ENCODE measurements at regions not wholly inside any gene's neighbourhood (a gene's known extent, or its start where the extent isn't known, plus 50 kb on each side); places are given as distances from the start of the nearest gene placed in this dataset.

DNA sequence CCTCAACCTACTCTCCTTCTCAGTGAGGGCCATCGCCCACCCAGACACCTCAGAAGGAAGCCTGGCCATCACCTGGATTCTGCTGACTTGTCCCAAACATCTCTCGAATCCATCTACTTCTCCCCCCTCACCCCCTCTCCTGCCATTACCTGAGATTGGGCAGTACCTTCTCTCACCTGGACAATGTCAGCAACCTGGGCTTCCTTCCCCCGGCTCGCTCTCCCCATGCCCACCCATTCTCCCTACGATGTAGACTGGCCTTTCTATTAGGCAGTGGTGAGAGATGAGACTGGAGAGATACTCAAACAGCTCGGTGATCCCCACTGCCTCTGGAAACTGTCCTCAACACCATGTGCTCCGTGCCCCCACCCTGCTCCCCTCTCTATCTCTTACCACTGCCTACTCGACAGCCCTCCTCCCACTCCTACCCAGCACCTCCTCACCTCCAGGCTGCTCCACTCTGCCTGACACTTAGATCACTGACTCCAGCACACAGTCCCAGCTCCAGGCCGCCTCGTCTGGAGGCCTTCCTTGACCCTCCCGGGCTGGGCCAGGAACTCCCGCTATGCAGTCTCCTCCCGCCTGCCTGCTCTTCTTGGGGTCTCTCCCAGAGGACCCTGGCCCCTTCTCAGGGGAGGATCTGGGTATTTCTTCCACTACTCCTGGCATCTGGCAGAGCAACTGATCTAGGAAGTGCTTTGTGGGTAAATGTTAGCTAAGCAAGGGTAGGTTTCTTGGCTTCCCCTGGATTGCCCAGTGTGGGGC, 235.8 kb upstream of the NLRP1 start:
- H3K4me3 ChIP-seq (ENCODE audit: low read length) = no peak overlapping the region
- WGBS = 56% methylated on average over 13 of the region's 13 CpGs
- ATAC-seq (no peak), DNase-seq (no peak)
- H3K9me3 ChIP-seq (ENCODE audit: control insufficient read depth, low read length) = no peaks in the 10 kb centered on the region
- H3K27me3 ChIP-seq (ENCODE audit: control insufficient read depth, insufficient read depth) = no peaks in the 10 kb centered on the region
- H3K27ac ChIP-seq (ENCODE audit: low read length) = no peak overlapping the region
- no peaks in the 10 kb centered on the region for H3K4me1 ChIP-seq (ENCODE audit: control insufficient read depth, insufficient read depth, low read length)
- intact Hi-C loops (cut with DNase I) = no loop called here

DNA sequence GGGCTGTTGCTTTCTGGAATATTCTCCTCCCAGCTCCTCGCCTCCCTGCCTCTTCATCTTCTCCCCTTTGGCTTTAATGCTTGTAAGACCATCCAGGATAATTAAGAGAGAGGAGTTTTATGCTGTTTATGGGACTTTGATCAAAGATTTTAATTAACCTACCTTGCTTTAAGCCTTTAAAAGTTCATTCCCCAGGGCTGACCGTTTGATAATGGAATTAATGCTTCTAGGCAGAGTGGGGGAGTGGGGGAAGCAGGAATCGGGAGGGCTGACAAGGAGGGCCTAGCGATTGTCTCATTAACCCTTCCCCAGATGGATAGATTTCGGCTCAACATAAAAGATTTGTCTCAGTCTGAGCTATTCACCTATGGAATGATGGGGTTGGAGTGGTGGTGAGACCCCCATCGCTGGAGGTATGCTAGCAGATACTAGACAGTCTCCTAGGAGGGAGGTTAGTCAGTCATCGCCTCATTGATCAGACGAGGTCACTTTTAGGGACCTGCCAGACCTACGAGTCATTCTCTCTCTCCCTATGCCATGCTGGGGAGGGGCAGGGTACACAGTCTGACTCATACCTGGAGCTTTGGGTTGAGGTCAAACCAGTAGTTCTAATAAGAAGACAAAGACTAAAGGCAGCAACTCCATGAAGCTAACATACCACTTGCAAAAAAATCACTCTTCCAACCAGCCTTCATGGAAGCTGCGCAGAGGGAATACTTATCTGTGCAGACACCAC, 236.6 kb upstream of the NLRP1 start:
- DNase-seq = no peak
- Histone ChIP-seq H3K27me3 (ENCODE audit: control insufficient read depth, insufficient read depth) (no peaks in the 10 kb centered on the region), H3K4me1 (ENCODE audit: control insufficient read depth, insufficient read depth, low read length) (no peaks in the 10 kb centered on the region), H3K4me3 (ENCODE audit: low read length) (no peak overlapping the region), H3K27ac (ENCODE audit: low read length) (no peak overlapping the region), H3K9me3 (ENCODE audit: control insufficient read depth, low read length) (no peaks in the 10 kb centered on the region)
- ATAC-seq = no peak
- intact Hi-C loops (cut with DNase I) = no loop called here
- 70% methylated on average over 10 of the region's 10 CpGs for WGBS

DNA sequence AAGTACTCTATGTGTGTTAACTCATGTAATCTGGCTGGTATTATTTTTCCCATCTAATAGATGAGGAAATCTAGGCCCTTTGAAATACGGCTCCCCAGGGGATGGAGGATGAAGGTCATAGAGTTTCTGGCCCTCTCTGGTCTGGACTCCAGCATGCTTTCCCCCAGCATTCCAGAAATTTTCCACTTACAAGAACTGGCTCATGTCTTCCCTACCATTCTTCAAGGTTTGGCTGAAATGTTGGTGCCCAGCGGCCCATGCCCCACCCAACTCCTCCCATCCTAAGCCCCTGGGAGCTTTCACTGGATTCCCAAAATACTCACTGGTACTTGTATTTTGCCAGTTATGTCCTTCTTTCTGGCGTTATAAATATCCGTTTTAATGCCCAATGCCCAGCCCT, 237.5 kb upstream of the NLRP1 start:
- intact Hi-C loops (cut with DNase I) = no loop called here
- Histone ChIP-seq H3K9me3 (ENCODE audit: control insufficient read depth, low read length) (no peaks in the 10 kb centered on the region), H3K27me3 (ENCODE audit: control insufficient read depth, insufficient read depth) (no peaks in the 10 kb centered on the region), H3K4me1 (ENCODE audit: control insufficient read depth, insufficient read depth, low read length) (no peaks in the 10 kb centered on the region), H3K27ac (ENCODE audit: low read length) (no peak overlapping the region), H3K4me3 (ENCODE audit: low read length) (no peak overlapping the region)
- ATAC-seq (no peak), DNase-seq (no peak)
- WGBS = 86% methylated on average over 4 of the region's 4 CpGs

DNA sequence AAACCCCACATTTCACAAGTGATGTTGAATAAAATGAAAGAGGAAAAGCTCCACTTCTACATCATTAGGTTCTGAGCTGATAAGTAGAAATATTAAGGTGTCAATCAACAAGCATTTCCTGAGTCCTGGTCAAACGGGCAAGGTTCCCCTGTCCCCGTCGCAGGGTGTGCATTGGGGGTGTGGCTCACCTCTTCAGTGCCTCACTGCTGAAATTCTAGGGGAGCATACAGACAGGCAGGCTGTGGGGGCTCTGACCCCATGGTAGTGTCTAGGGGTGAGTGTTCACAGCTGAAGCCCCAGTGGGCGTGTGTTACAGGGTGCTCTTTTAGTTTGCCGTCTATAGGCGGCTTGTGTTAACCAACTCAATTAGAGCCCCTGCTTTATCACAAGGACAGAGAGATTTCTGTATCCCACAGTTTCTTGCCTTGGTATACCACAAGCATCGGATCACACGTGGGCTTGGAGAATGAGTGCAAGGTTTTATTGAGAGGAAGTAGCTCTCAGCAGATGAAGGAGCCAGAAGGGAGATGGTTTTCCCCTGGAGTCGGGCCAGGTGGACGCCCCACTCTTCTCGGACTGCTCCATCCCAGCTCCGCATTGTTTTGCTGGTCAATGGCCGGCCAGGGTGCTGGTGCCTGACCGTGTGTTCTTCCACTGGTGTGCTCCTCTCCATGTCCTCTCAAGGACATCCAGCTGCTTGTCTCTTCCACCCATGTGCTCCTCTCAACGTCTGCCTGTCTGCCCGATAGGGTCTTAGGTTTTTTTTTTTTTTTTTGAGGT, 238.2 kb upstream of the NLRP1 start:
- DNase-seq (no peak), ATAC-seq (no peak)
- H3K27me3 ChIP-seq (ENCODE audit: control insufficient read depth, insufficient read depth) = no peaks in the 10 kb centered on the region
- intact Hi-C loops (cut with DNase I) = no loop called here
- WGBS = 66% methylated on average over 16 of the region's 16 CpGs
- H3K27ac ChIP-seq (ENCODE audit: low read length) = no peak overlapping the region
- H3K9me3 ChIP-seq (ENCODE audit: control insufficient read depth, low read length) = no peaks in the 10 kb centered on the region
- no peaks in the 10 kb centered on the region for H3K4me1 ChIP-seq (ENCODE audit: control insufficient read depth, insufficient read depth, low read length)
- no peak overlapping the region for H3K4me3 ChIP-seq (ENCODE audit: low read length)

DNA sequence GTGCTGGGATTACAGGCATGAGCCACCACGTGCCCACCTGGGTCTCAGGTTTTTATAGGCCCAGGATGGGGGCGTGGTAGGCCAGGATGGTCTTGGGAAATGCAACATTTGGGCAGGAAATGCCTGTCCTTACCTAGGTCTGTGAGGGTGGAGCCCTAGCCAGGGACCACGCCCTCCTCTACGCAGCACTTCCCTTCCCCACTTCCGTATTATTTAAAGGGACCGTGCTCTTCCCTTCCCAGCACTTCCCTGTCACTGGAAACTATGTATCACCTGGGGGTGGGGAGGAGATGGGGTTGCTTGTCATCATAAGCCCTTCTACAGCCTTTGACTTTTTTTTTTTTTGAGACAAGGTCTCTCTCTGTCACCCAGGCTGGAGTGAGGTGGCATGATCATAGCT, 238.9 kb upstream of the NLRP1 start:
- no peaks in the 10 kb centered on the region for H3K9me3 ChIP-seq (ENCODE audit: control insufficient read depth, low read length)
- no peak for ATAC-seq

DNA sequence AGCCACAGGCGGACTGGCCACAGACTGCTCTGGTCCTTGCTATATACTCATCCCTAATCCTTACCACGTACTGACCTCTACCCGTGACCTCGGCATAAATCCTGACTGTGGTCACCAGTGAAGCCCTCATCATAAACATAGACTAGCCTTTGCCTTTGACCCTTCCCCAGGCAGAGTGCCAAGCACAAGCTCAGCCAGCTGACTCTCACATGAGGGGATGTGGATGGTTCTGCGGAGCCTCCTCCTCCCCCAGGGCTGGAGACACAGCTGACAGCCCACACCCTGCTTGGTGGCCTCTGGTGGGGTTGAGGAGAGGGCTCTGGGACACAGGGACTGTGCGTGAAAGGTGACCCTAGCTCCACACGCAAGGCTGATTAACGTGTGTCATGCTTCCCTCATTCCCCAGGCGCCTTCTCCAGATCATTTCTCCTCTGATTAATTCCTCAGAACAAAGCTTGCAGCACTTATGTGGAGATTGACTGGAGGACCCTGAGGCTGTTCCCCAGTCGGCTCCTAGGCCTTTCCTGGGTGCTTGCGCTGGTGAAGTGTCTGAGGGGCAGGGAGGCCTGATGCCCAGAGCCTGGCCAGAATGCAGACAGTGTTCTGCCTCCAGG, 241.5 kb upstream of the NLRP1 start:
- intact Hi-C loops (cut with DNase I) = no loop called here
- ATAC-seq (no peak), DNase-seq (no peak)
- Histone ChIP-seq H3K27ac (ENCODE audit: low read length) (no peak overlapping the region), H3K4me3 (ENCODE audit: low read length) (no peak overlapping the region), H3K27me3 (ENCODE audit: control insufficient read depth, insufficient read depth) (no peaks in the 10 kb centered on the region), H3K4me1 (ENCODE audit: control insufficient read depth, insufficient read depth, low read length) (no peaks in the 10 kb centered on the region), H3K9me3 (ENCODE audit: control insufficient read depth, low read length) (peaks cover 2% of the 10 kb centered on the region)
- WGBS = 60% methylated on average over 11 of the region's 11 CpGs

More for the DNA sequence above, 238.9 kb upstream of the NLRP1 start:
- 62% methylated on average over 6 of the region's 6 CpGs for WGBS
- intact Hi-C loops (cut with DNase I) = no loop called here
- no peak overlapping the region for H3K4me3 ChIP-seq (ENCODE audit: low read length)
- H3K27me3 ChIP-seq (ENCODE audit: control insufficient read depth, insufficient read depth) = no peaks in the 10 kb centered on the region
- DNase-seq = no peak
- H3K27ac ChIP-seq (ENCODE audit: low read length) = no peak overlapping the region
- no peaks in the 10 kb centered on the region for H3K4me1 ChIP-seq (ENCODE audit: control insufficient read depth, insufficient read depth, low read length)

DNA sequence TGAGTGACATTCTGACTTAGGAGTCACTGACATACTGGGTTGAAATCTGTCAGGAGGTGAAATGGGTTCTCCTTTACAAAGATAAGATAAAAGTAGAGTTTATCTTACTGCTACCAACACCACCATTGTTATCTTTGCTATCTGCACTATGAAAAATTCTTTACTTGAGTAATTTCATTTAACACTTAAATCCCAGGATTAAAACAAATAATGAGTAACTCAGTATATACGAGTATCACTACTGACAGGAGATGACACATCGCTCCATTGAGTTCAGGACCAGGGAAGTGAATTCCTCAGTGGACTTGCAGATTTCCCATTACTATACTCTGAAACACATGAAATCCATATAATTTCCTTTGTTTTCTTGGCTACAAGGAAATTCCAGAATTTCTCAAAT, 242.1 kb upstream of the NLRP1 start:
- H3K4me3 ChIP-seq (ENCODE audit: low read length) = no peak overlapping the region
- ATAC-seq (no peak), DNase-seq (no peak)
- no peaks in the 10 kb centered on the region for H3K4me1 ChIP-seq (ENCODE audit: control insufficient read depth, insufficient read depth, low read length)
- intact Hi-C loops (cut with DNase I) = no loop called here
- peaks cover 2% of the 10 kb centered on the region for H3K9me3 ChIP-seq (ENCODE audit: control insufficient read depth, low read length)
- 75% methylated on average over 2 of the region's 2 CpGs for WGBS
- no peak overlapping the region for H3K27ac ChIP-seq (ENCODE audit: low read length)
- H3K27me3 ChIP-seq (ENCODE audit: control insufficient read depth, insufficient read depth) = no peaks in the 10 kb centered on the region

DNA sequence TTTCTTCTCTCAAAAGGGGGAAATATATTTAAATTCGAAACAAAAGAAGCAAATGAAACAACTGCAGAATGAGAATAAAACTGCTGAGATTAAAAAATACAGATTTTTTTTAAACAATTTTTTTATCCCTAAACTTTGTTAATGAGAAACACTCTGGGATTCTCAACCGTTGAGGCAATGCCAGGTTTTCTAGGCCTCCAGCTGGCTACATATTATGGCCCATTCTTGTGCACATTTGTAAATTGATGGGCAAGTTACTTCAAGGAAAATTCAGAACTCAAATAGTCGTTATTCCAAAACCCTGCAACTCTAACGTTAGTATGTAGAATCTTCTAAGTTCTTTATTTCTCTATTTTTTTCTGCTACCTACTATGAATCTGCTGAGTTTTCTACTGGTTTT, 239.3 kb upstream of the WSCD1 start:
- Histone ChIP-seq H3K4me3 (ENCODE audit: low read length) (no peak overlapping the region), H3K27ac (ENCODE audit: low read length) (no peak overlapping the region), H3K27me3 (ENCODE audit: control insufficient read depth, insufficient read depth) (no peaks in the 10 kb centered on the region), H3K9me3 (ENCODE audit: control insufficient read depth, low read length) (peaks cover 2% of the 10 kb centered on the region), H3K4me1 (ENCODE audit: control insufficient read depth, insufficient read depth, low read length) (no peaks in the 10 kb centered on the region)
- intact Hi-C loops (cut with DNase I) = no loop called here
- DNase-seq (no peak), ATAC-seq (no peak)
- WGBS = 64% methylated on average over 4 of the region's 4 CpGs

DNA sequence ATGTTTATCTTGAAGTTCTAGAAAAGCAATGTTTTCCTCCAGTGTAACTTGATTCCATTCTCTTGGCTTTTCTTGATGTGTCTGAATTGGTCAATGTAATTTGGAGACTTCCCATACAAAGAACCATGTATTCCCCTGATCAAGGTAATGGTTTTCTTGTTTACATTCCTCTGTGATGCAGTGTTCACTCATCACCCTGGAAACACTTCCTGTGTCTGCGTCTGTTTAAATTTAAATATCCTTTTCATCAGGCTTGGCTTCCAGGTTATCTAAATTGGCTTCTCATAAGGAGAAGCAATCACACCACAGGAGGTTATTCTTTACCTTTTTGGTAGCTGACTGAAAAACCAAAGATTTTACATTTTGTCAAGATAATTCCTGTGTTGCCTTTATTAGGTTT, 237.3 kb upstream of the WSCD1 start:
- H3K27me3 ChIP-seq (ENCODE audit: control insufficient read depth, insufficient read depth) = no peaks in the 10 kb centered on the region
- 7% methylated on average over 1 of the region's 1 CpG for WGBS
- no peak overlapping the region for H3K27ac ChIP-seq (ENCODE audit: low read length)
- H3K4me1 ChIP-seq (ENCODE audit: control insufficient read depth, insufficient read depth, low read length) = no peaks in the 10 kb centered on the region
- H3K9me3 ChIP-seq (ENCODE audit: control insufficient read depth, low read length) = peaks cover 2% of the 10 kb centered on the region
- intact Hi-C loops (cut with DNase I) = no loop called here
- no peak overlapping the region for H3K4me3 ChIP-seq (ENCODE audit: low read length)
- ATAC-seq = no peak
- DNase-seq = no peak

DNA sequence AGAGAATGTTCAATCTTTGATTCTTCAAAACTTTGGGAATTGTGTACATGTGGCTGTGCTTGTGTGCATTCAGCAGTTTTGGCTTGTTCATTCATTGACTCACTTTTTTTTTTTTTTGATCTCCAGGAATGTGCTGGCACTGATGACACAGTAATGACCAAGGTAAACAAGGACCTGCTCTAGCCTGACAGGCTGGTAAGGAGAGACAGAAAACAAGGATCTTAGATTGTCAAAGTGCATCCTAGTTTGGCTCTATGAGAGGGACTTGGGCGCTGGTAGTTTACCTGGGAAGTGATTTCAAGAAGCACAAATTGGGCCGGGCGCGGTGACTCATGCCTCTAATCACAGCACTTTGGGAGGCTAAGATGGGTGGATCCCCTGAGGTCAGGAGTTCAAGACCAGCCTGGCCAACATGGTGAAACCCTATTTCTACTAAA, 233.1 kb upstream of the WSCD1 start:
- 86% methylated on average over 4 of the region's 4 CpGs for WGBS
- no peak for DNase-seq
- H3K4me1 ChIP-seq (ENCODE audit: control insufficient read depth, insufficient read depth, low read length) = no peaks in the 10 kb centered on the region
- H3K4me3 ChIP-seq (ENCODE audit: low read length) = no peak overlapping the region
- no peak overlapping the region for H3K27ac ChIP-seq (ENCODE audit: low read length)
- no peaks in the 10 kb centered on the region for H3K9me3 ChIP-seq (ENCODE audit: control insufficient read depth, low read length)
- H3K27me3 ChIP-seq (ENCODE audit: control insufficient read depth, insufficient read depth) = no peaks in the 10 kb centered on the region
- intact Hi-C loops (cut with DNase I) = no loop called here
- ATAC-seq = no peak
